Common myeloid progenitor, CD34-positive (primary cell): ENCODE measurements at regions not wholly inside any gene's neighbourhood (a gene's known extent, or its start where the extent isn't known, plus 50 kb on each side); places are given as distances from the start of the nearest gene placed in this dataset.
"Not testable (repeated sequence)": the region's sequence is repeated elsewhere in the genome, so short reads cannot be mapped to it uniquely, and the experiment has no call there.

Source experiments
- CTCF ChIA-PET: fragments of 350-600 bp; sonication (Branson Sonifier 250); formaldehyde crosslinking; loops from one replicate; lab custom pipeline; 2021; ENCODE audit warnings: antibody characterized with exemption; lab: Charles Lee
- POLR2A ChIA-PET: fragments of 350-600 bp; sonication (Branson Sonifier 250); formaldehyde crosslinking; loops from one replicate; lab custom pipeline; 2021; ENCODE audit warnings: antibody characterized with exemption; lab: Charles Lee
- DNase-seq, 3 donors: peaks; one replicate each; pipeline versions ENCODE4 v3.0.0 to v3.0.0-alpha.2; 2013
- H3K27ac ChIP-seq, 2 experiments: 1 replicate in 1 of 2; 2 replicates in 1 of 2; pipeline ENCODE4 v1.7.0; 2013; ENCODE audit warnings: inconsistent platforms in 2 of 2, low read length in 2 of 2, mild to moderate bottlenecking in 2 of 2, low read depth in 1 of 2, moderate library complexity in 1 of 2; ENCODE audit not compliant: severe bottlenecking in 2 of 2, insufficient read depth in 1 of 2, poor library complexity in 1 of 2
- H3K27me3 ChIP-seq, 5 experiments: replicated peaks in 2 of 5; 1 replicate in 3 of 5; 2 replicates in 2 of 5; pipeline versions ENCODE4 v1.6.1 to v1.7.0; 2013; ENCODE audit warnings: low read length in 4 of 5, mild to moderate bottlenecking in 2 of 5, moderate library complexity in 2 of 5, inconsistent platforms in 1 of 5; ENCODE audit not compliant: insufficient read depth in 5 of 5, control insufficient read depth in 4 of 5
- H3K36me3 ChIP-seq, 4 experiments: 1 replicate in 2 of 4; 2 replicates in 2 of 4; pipeline versions ENCODE4 v1.6.1 to v1.7.0; 2013; ENCODE audit warnings: low read length in 3 of 4, control low read depth in 1 of 4, mild to moderate bottlenecking in 1 of 4; ENCODE audit not compliant: control insufficient read depth in 4 of 4, insufficient read depth in 4 of 4
- H3K4me1 ChIP-seq, 4 experiments: 1 replicate in 3 of 4; 2 replicates in 1 of 4; pipeline versions ENCODE4 v1.6.1 to v1.7.1; 2013; ENCODE audit warnings: low read length in 3 of 4, mild to moderate bottlenecking in 3 of 4, control low read depth in 1 of 4, inconsistent platforms in 1 of 4, moderate library complexity in 1 of 4; ENCODE audit not compliant: control insufficient read depth in 4 of 4, insufficient read depth in 4 of 4; ENCODE audit errors: control extremely low read depth in 1 of 4
- H3K4me3 ChIP-seq, 7 experiments: 1 replicate in 4 of 7; 2 replicates in 3 of 7; pipeline versions ENCODE4 v1.5.1 to v1.7.0; 2013; ENCODE audit warnings: mild to moderate bottlenecking in 7 of 7, low read length in 6 of 7, moderate library complexity in 6 of 7, inconsistent platforms in 2 of 7, low read depth in 2 of 7, control low read depth in 1 of 7; ENCODE audit not compliant: insufficient read depth in 4 of 7, control insufficient read depth in 1 of 7; ENCODE audit errors: extremely low read depth in 1 of 7
- H3K9me3 ChIP-seq, 5 experiments: 1 replicate in 4 of 5; 2 replicates in 1 of 5; pipeline versions ENCODE4 v1.6.1 to v1.7.1; 2013; ENCODE audit warnings: low read length in 4 of 5, mild to moderate bottlenecking in 2 of 5, inconsistent platforms in 1 of 5, low read depth in 1 of 5, moderate library complexity in 1 of 5; ENCODE audit not compliant: control insufficient read depth in 4 of 5, insufficient read depth in 2 of 5; ENCODE audit errors: control extremely low read depth in 1 of 5
- WGBS: methylation state at CpG from one replicate; pipeline ENCODE4 v1.1.5; 2013; ENCODE audit not compliant: insufficient coverage; 5-methylcytosine and 5-hydroxymethylcytosine counted together

DNA sequence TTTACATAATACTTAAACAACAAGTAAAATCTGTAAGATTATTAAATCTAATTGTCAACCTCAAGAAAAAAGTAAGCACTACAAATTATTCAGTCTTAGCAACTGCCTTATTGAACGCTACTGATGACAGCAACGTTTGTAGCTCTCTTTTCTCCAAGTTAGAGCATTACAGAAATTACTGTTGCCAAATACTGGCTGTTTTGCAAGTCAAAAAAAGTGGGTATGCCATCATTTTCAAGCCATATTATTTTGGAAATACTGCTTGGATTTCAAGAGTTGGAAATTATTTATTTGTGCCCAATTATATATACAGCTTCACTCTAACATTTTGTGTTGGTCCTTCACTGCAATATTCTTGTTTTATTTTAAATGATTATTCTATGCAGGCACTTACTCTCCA, 221.7 kb downstream of the CXXC4 start:
- no CpG with 5 or more reads among the region's 2 CpGs for WGBS
- CTCF ChIA-PET = no interaction called here

DNA sequence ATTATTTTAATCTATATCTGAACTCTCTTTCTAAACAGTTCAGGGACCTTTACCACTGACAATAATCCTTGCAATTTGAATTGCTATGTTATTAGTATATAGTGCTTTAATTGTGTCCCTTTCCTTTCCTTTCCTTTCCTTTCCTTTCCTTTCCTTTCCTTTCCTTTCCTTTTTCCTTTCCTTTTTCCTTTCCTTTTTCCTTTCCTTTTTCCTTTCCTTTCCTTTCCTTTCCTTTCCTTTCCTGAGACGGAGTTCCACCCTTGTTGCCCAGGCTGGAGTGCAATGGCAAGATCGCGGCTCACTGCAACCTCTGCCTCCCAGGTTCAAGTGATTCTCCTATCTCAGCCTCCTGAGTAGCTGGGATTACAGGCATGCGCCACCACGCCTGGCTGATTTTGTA, 225.1 kb downstream of the CXXC4 start:
- DNase-seq, H3K9me3 ChIP-seq, H3K27me3 ChIP-seq, H3K36me3 ChIP-seq, CTCF ChIA-PET, H3K4me3 ChIP-seq, H3K27ac ChIP-seq, POLR2A ChIA-PET, H3K4me1 ChIP-seq: not testable (repeated sequence)
- WGBS = 92% methylated on average over 2 of the region's 5 CpGs

More for the DNA sequence above, 221.7 kb downstream of the CXXC4 start:
- no peaks in the 10 kb centered on the region for H3K4me1 ChIP-seq
- no peak overlapping the region for H3K4me3 ChIP-seq
- no peak for DNase-seq
- POLR2A ChIA-PET = no interaction called here
- H3K36me3 ChIP-seq = no peaks in the 10 kb centered on the region
- H3K9me3 ChIP-seq = no peaks in the 10 kb centered on the region
- no peak overlapping the region for H3K27ac ChIP-seq
- H3K27me3 ChIP-seq = no peaks in the 10 kb centered on the region

DNA sequence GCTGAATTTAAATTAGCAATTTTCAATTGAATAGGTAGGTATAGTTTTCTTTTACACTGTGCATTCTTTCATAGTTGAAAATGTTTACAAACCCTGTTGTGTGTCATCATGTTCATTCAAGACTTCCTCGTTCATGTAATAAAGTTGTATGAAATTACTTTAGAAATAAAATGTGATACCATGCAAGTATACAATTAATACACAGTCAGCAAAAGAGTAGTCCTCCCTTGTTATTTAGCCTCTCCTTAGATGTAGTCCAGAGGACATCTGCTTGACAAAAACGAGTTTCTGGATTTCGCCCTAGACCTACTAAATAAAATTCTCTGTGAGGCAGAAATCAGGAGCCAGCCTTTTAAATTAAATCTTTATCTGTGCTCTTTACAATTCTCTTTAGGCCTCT, 231.6 kb downstream of the CXXC4 start:
- H3K4me1 ChIP-seq = no peaks in the 10 kb centered on the region
- no peak overlapping the region for H3K4me3 ChIP-seq
- ChIA-PET CTCF (no interaction called here), POLR2A (no interaction called here)
- no peaks in the 10 kb centered on the region for H3K27me3 ChIP-seq
- H3K27ac ChIP-seq = no peak overlapping the region
- H3K9me3 ChIP-seq = no peaks in the 10 kb centered on the region
- 97% methylated on average over 2 of the region's 3 CpGs for WGBS
- no peaks in the 10 kb centered on the region for H3K36me3 ChIP-seq
- DNase-seq = no peak

DNA sequence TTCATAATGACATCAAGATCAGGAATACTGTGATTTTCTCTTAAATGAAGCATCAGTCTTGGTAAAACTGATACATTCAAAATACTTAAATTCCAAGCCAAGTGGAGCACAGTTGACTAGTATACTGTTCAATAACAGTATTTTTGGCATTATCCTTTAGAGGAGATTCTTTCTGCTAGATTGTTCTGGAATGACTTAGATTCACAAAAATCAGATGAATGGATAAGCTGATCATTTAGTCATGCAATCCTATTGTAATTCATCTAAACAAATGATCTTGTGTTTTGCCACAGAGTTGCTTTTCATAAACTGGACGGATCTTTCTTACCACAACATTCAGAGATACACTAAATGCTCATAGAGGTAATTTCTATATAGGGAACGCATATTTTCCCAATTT, 232.0 kb downstream of the CXXC4 start:
- Histone ChIP-seq H3K36me3 (no peaks in the 10 kb centered on the region), H3K27ac (no peak overlapping the region), H3K4me1 (no peaks in the 10 kb centered on the region), H3K27me3 (no peaks in the 10 kb centered on the region), H3K4me3 (no peak overlapping the region), H3K9me3 (no peaks in the 10 kb centered on the region)
- ChIA-PET POLR2A (no interaction called here), CTCF (no interaction called here)
- WGBS = no CpG with 5 or more reads among the region's 2 CpGs
- no peak for DNase-seq

DNA sequence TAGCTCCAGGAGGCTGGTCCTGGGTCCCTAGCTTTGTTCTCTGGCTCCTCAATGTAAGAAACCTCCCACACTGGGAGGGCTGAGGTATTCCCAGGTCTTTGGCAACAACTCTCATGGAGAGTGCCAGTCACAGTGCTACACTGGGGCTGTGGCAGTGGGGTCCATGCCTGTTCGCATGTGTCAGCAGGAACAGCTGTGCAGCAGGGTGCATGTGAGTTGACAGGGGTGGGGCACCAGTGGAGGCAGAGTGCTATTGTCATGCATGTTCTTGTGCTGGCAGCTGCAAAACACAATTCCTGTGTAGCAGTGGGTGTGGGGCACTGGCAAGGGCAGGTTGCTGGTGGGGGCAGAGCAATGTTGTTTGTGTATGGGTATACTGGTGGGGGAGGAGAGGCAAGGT, 246.0 kb downstream of the CXXC4 start:
- CTCF ChIA-PET = no interaction called here
- DNase-seq = no peak
- Histone ChIP-seq H3K9me3 (peaks cover 0 to 3% (median 0%) of the 10 kb centered on the region in 5 experiments), H3K27me3 (no peaks in the 10 kb centered on the region), H3K27ac (no peak overlapping the region), H3K36me3 (no peaks in the 10 kb centered on the region), H3K4me1 (no peaks in the 10 kb centered on the region), H3K4me3 (no peak overlapping the region)
- POLR2A ChIA-PET = no interaction called here
- 100% methylated on average over 1 of the region's 1 CpG for WGBS

DNA sequence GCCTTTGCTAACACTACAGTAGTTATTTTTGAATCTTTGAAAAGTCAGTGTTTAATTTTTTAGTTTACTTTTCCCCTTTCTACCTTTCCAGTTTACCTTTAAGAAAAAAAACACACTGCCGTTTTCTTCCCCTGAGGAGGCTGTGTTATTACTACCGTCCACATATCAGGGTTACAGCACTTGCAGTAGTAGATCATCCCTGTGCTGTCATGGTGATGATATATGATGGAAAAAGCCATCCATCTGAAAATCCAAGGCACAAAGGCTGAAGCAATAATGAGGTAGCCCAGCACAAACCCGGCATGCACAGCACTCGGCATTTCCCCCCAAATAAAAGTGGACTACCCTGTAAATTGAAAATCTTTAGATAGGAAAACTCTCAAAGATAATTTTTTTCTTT, 258.7 kb downstream of the CXXC4 start:
- no peak overlapping the region for H3K4me3 ChIP-seq
- H3K4me1 ChIP-seq = no peaks in the 10 kb centered on the region
- DNase-seq = no peak
- no peak overlapping the region for H3K27ac ChIP-seq
- no peaks in the 10 kb centered on the region for H3K27me3 ChIP-seq
- CTCF ChIA-PET = no interaction called here
- POLR2A ChIA-PET = no interaction called here
- WGBS = 57% methylated on average over 2 of the region's 4 CpGs
- no peaks in the 10 kb centered on the region for H3K36me3 ChIP-seq
- no peaks in the 10 kb centered on the region for H3K9me3 ChIP-seq

DNA sequence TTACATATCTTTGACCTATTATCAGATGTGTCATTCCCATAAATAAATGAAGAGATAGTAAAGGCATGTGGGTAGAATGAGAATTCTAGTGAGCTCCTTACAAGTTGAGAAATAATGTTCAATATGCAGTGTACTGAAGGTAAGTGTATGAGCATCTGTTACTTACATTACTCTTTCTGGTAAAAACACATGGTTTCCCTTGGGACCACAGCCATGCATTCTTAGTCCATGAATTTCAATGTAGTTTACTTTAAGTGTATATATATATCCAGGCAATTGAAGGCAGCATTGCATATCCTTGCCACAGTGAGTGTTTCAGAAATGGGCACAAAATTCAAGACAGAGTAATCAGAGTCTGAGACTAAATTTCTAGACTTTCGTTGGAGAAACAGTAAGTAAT, 277.2 kb downstream of the CXXC4 start:
- H3K27me3 ChIP-seq = no peaks in the 10 kb centered on the region
- H3K4me3 ChIP-seq = no peak overlapping the region
- POLR2A ChIA-PET = no interaction called here
- no peaks in the 10 kb centered on the region for H3K36me3 ChIP-seq
- no peaks in the 10 kb centered on the region for H3K9me3 ChIP-seq
- no peaks in the 10 kb centered on the region for H3K4me1 ChIP-seq
- CTCF ChIA-PET = no interaction called here
- no peak overlapping the region for H3K27ac ChIP-seq
- no CpG with 5 or more reads among the region's 1 CpG for WGBS
- DNase-seq = no peak
